ENCODE measurements at regions not wholly inside any gene's neighbourhood (a gene's known extent, or its start where the extent isn't known, plus 50 kb on each side); places are given as distances from the start of the nearest gene placed in this dataset.

GRCh38 chr5:87121304-87122150 is 146.2 kb upstream of the RASA1 start:
- peak overlapping the region; percentile 97 for H3K27ac Mint-ChIP-seq
- DNase-seq (peak; percentile 66), ATAC-seq (peak; percentile 64)
- no peaks in the 10 kb centered on the region for H3K27me3 Mint-ChIP-seq
- H3K4me3 Mint-ChIP-seq: peak overlapping the region; percentile 46
- H3K36me3 Mint-ChIP-seq (ENCODE audit: low read depth): peaks cover 2% of the 10 kb centered on the region
- H3K9me3 Mint-ChIP-seq: no peaks in the 10 kb centered on the region
- ChIA-PET POLR2A (no interaction called here), CTCF (interaction anchor here (1.2 to 2.2 kb wide), 2 partner anchors 9 to 22 kb away, joined by 3 to 4 read pairs; no protein-coding TSS in a partner anchor)
- H3K4me1 Mint-ChIP-seq (ENCODE audit: low read depth): peaks cover 62% of the 10 kb centered on the region
- intact Hi-C loops (cut with micrococcal nuclease): loop anchor here (5.0 to 10.0 kb wide), 4 partner anchors 44 to 283 kb away; partner anchors contain the start of gene RASA1
- TF ChIP-seq CTCF (IDR thresholded peaks at IDR 0.05): no peak

- ChIA-PET POLR2A (no interaction called here), CTCF (interaction anchor here (1.2 kb wide), 1 partner anchor 23 kb away, joined by 3 read pairs; no protein-coding TSS in a partner anchor)
- no peaks in the 10 kb centered on the region for H3K9me3 Mint-ChIP-seq
- no peak for TF ChIP-seq CTCF (IDR thresholded peaks at IDR 0.05)
- peaks cover 2% of the 10 kb centered on the region for H3K36me3 Mint-ChIP-seq (ENCODE audit: low read depth)
- peak overlapping the region; percentile 97 for H3K27ac Mint-ChIP-seq
- H3K27me3 Mint-ChIP-seq: no peaks in the 10 kb centered on the region
- intact Hi-C loops (cut with micrococcal nuclease): loop anchor here (5.0 to 10.0 kb wide), 4 partner anchors 45 to 282 kb away; partner anchors contain the start of gene RASA1
- peak overlapping the region; percentile 46 for H3K4me3 Mint-ChIP-seq
- DNase-seq: no peak
- H3K4me1 Mint-ChIP-seq (ENCODE audit: low read depth): peaks cover 61% of the 10 kb centered on the region
- ATAC-seq: no peak
Measured at GRCh38 chr5:87122151-87122977, 145.3 kb upstream of the RASA1 start.

- Mint-ChIP-seq H3K27me3 (no peaks in the 10 kb centered on the region), H3K4me3 (no peak overlapping the region), H3K4me1 (ENCODE audit: low read depth) (peaks cover 57% of the 10 kb centered on the region), H3K9me3 (no peaks in the 10 kb centered on the region), H3K36me3 (ENCODE audit: low read depth) (no peaks in the 10 kb centered on the region), H3K27ac (no peak overlapping the region)
- ChIA-PET CTCF (no interaction called here), POLR2A (no interaction called here)
- intact Hi-C loops (cut with micrococcal nuclease): loop anchor here (10.0 kb wide), 1 partner anchor 279 kb away; no protein-coding TSS in a partner anchor
- DNase-seq (no peak), ATAC-seq (no peak)
- no peak for TF ChIP-seq CTCF (IDR thresholded peaks at IDR 0.05)
Measured at GRCh38 chr5:87125766-87126165, 141.9 kb upstream of the RASA1 start.

GRCh38 chr5:87126869-87127268 is 140.8 kb upstream of the RASA1 start:
- POLR2A ChIA-PET: interaction anchor here (0.7 to 0.8 kb wide), 2 partner anchors 10 to 94 kb away, joined by 3 read pairs; no protein-coding TSS in a partner anchor
- ATAC-seq (no peak), DNase-seq (no peak)
- no peak for TF ChIP-seq CTCF (IDR thresholded peaks at IDR 0.05)
- Mint-ChIP-seq H3K4me3 (no peak overlapping the region), H3K4me1 (ENCODE audit: low read depth) (peaks cover 46% of the 10 kb centered on the region), H3K27ac (no peak overlapping the region), H3K36me3 (ENCODE audit: low read depth) (no peaks in the 10 kb centered on the region), H3K27me3 (no peaks in the 10 kb centered on the region), H3K9me3 (no peaks in the 10 kb centered on the region)
- intact Hi-C loops (cut with micrococcal nuclease): loop anchor here (10.0 kb wide), 1 partner anchor 278 kb away; no protein-coding TSS in a partner anchor
- CTCF ChIA-PET: interaction anchor here (1.1 to 2.5 kb wide), 2 partner anchors 10 to 22 kb away, joined by 3 to 8 read pairs; no protein-coding TSS in a partner anchor
